ENCODE measurements at regions not wholly inside any gene's neighbourhood (a gene's known extent, or its start where the extent isn't known, plus 50 kb on each side); places are given as distances from the start of the nearest gene placed in this dataset.

- no peak for DNase-seq
Observed at GRCh38 chr14:104360501-104360900, 219.1 kb upstream of the C14orf180 start.

DNA sequence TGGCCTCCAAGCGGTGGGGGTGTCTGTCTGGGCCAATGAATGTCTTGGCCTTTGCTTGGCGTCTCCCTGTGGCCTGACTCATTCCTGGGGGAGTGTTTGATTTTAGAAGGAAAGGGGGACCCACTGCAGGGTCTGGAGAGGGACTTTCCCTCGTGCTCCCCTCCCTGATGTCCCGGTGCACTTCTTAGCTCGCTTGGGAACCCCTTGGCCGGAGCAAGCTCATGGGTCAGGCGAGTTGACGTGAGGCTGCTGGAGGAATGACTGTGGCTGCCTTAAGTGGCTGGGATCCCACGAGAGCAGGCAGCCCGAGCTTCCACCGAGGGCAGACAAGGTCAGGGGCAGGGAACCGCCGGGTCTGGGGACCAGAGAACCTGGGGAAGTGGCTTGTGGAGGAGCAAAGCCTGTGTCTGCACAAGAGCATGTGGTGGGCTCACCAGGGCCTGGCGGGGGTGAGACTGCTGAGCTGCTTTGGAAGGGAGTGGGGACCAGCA is 218.4 kb upstream of the C14orf180 start:
- DNase-seq: no peak

DNA sequence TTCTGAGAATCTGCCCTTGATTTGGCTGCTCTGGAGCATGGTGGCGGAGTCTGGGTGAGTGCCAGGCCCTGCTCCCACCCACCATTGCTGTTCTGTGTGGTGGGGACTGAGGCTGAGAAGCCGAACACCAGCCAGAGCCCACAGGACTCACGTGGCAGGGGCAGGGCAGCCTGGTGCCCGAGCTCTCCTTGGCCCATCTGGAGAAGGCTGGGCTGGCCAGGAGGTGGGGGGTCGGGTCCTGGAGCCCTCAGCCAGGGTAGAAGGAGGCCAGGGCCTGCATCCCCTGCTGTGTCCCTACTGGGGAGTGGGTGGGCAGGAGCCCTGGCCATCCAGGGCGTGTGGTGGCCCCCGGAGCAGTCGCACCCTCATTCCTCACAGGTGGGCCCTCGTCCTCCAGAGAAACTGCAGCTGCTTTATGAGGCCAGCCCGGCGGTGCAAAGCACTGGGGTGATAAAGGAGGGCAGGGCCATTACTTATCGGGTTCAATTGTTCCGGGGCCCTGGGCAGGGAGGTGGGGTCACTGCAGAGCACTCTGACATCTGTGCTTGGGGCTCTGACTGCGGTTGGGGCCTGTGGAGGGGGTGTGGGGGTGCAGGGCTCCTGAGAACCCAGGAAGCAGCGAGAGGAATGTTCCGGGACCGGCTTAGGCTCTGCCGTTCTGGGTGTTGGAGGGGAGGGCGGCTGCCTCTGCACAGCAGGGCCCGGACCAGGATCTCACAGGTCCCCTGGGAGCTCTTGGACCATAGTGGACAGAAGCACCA is 217.5 kb upstream of the C14orf180 start:
- DNase-seq: no peak

DNA sequence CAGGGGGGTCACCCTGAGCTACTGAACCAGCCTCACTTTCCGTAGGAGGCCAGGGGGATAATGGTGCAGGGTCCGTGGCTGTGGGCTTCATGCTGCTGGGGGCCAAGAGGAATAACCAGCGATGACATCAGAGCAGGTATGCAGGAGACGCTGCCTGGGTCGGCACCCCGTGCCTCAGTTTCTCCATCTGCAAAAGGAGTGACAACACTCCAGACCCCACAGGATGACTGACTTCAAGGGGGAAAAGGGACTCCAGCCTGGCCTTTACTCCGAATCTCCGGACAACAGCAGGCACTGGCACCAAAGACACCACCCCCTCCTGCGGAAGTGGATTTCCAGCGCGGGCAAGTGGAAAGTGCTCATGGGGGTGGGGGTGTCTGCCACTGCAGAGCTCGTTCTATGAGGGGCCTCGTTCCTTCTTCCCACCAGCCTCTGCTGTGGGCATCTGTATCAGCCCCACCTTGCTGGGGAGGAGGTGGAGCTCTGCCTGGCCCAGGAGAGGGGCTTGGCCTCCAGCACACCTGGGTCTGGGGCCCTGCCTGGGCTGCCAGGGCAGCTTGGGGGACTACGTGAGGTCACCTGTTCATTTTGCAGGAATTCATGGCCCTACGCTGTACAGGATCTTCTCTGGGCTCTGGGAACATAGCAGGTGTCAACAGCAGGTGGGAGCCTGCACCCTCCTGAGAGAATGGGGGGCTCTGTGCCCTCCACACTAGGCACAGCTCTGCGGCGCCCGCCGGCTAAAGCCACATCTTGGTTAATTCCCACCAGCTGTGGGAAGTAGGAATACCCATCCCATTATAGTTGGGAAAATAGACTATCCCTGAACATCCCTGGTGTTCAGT is 216.6 kb upstream of the C14orf180 start:
- DNase-seq: no peak

- no peak for DNase-seq
Observed at GRCh38 chr14:104363891-104364760, 215.4 kb upstream of the C14orf180 start.

DNA sequence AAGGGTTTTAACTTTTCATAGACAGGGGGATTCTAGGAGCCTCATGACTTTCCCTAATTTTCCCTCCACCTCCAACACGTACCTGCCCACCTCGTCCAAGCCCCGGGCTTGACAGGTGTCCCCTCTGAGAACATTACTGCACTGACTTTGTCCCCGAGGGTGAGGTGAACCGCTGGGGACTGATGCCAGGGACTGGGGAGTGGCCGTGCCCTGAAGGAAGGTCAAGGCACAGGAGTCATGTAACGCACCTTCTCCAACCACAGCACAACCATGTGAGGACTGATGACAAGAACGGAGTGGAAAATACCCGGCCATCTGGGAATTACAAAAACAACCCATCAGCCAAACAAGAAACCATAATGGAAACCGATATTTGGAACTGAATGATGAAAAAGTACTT is 214.7 kb upstream of the C14orf180 start:
- DNase-seq: peak; percentile 74

DNA sequence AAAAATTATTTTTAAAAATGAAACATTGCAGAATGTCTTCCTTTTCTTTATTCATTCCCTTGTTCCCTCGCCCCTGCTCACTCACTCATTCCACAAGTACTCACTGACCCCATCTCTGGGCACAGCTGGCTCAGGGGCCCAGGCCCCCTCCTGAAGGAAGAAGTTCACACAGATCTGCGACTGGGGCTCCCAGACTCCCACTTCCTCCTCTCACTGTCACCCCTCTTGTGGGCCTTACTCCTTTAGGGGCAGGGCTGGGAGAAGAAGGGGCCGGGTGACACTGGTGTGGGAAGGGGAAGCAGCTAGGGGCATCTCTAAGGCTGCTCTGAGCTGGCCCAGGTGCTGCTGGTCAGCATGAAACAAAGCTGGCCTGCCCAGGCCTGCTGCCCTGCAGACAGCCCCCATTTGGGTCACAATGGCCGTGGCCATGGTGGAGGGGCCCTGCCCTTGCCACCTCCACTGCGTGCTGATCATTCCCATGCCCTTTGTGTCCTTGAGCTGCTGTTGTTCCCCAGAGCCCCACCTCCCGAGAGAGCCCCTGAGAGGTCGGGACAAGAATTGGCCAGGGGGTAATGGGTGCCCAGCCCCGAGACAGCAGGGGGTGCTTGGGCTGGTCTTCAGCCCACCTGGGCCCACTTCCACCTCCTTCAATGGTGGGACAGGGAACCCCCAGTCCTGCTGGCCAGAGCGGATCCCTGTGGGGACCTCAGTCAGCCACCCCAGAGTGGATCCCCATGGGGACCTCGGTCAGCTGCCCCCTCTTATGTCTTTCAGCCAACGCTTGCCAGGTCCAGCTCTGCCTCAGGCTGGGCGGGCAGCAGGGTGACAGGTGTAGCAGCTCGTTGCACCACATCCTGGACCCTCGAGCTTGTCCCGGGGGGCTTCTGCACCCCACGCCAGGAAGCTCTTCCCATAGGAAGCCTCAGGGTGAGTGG is 212.4 kb upstream of the C14orf180 start:
- no peak for DNase-seq

GRCh38 chr14:104367866-104368750 is 211.5 kb upstream of the C14orf180 start:
- DNase-seq: no peak

GRCh38 chr14:104368751-104369100 is 210.8 kb upstream of the C14orf180 start:
- DNase-seq: no peak

GRCh38 chr14:104369208-104369607 is 210.4 kb upstream of the C14orf180 start:
- no peak for DNase-seq

- DNase-seq: no peak
Observed at GRCh38 chr14:104370256-104370870, 209.2 kb upstream of the C14orf180 start.

DNA sequence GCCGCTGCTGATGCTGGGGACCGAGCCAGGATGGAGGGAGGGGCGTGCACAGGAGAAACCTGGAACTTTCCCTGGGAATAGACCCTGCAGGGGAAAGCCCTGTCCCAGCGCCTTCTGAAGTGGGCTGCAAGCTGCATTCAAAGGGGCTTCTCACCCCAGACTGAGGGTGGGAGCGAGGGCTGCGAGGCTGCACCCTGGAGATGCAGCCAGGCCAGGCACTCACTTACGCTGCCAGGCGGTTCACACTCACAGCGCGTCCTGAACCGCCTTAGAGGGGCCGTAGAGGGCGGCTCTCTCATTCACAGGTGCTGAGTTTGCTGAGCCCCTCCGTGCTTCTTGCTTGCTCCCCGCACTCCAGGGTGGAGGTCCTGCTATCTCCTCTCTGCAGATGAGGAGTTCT is 208.5 kb upstream of the C14orf180 start:
- DNase-seq: no peak

DNA sequence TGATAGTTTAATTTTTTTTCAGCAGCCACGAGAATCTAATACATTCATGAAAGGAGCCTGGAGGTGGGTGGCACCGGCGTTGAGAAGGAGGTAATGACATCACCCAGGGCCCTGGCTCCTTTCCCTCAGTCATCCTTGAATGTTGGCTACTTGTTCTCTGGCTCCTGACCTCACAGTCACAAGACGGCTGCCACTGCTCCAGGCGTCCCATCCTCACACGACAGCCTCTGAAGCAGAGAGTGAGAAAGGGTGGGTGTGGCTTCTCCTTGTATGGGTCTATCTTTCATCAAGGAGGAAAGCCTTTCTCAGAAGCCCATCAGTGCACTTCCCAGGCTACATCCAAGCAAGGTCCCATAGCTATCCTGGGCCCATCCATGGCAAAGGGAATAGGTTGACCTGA is 207.6 kb upstream of the C14orf180 start:
- no peak for DNase-seq

- DNase-seq: no peak
Observed at GRCh38 chr14:104372390-104373054, 207.0 kb upstream of the C14orf180 start.

DNA sequence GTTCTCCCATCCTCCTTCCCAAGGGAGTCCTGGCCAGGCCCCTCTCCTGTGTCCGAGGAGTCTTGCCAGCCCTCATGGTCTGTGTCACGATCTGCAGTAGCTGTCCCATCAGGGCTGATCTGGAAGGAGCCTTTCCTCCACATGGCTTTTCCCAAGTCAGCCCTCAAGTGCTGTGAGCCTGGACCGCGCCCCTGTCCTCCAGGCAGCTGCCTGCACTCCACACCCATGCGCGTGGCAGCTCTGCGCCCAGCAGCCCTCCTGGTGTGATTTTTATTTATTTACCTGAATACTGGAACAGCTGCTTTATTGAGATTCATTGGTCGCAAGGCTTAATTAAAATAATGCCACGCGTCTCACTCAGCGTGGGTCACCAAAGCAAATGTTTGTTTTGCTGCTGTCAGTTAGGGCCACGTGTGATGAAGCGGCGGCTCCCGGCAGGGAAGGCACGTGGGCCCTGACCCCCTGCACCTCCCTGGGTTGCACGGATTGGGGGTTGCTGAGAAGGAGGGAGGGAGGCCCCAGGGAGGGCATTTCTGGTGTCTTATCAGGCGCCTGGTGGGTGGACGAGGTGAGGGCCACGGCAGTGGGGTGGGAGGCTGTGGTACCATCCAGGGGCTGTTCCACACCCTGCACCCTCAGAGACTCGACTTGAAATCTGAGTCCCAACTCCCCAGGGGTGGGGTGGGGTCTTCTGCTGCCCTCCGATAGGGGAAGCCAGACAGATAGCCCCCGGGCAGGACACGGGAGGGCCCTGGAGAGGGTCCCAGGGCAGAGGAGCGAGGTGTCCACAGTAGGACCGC is 206.3 kb upstream of the C14orf180 start:
- DNase-seq: no peak

DNA sequence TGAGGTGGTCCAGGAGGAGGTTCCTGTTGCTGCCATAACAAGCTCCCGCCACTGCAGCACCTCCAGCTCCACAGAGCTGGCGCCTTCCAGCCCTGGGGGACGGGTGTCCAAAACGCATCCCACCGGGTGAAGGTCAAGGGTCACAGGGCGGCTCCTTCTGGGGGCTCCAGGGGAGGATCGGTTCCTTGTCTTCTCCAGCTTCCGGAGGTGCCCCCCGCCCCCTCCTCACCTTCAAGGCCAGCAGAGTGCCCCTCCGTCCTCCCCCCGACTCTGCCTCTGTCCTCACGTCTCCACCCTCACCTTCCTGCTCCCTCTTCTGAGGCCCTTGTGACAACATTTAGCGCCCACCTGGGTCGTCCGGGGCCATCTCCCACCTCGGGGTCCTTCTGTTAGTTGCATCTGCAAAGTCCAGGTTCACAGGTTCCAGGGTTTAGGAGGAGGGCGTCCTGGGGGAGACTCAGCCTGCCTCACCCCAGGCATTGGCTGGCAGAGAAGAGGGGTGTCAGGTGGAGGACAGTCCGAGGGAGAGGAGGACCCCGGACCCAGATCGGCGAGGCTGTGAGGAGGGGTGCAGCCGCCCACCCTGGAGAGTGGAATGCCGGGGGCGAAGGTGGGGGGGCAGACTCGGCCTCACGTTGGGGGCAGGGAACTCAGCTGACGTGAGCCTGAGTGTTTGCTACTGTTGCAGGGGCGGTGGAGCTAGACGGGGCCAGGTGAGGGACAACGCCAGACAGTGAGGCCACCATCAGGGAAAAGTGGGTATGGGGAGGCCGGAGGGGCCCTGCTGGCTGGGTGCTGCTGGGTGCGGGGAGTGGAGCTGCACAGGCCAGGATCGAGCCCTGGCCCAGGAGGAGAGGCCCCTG is 205.5 kb upstream of the C14orf180 start:
- DNase-seq: no peak

DNA sequence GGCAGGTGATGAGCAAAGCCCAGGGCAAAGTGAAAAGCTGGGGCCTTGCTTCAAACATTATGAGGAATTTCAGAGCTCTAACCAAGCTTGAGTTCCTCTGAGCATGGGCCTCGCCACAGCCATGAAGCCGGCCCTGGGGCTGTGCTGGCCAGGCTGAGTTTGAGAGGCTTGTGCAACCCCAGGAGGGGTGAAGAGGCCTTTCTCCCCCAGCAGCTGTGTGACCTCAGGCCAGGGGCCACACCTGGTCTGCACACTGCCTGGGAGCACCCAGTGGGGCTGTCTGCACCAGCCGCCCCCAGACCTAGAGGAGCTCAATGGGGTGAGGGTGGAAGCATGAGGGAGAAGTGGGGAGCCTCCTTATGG is 204.9 kb upstream of the C14orf180 start:
- no peak for DNase-seq

GRCh38 chr14:104375551-104376201 is 203.9 kb upstream of the C14orf180 start:
- no peak for DNase-seq

All from DMS 273 treated with DMSO at 0.1 percent for 48 hours (cell line).